Prostate gland (tissue), 2 donors: ENCODE measurements at regions not wholly inside any gene's neighbourhood (a gene's known extent, or its start where the extent isn't known, plus 50 kb on each side); places are given as distances from the start of the nearest gene placed in this dataset.

Experiments used
- CTCF ChIP-seq, 4 experiments: fragments of 200-600 bp in 2 of 4; fragments of 450-650 bp in 2 of 4; sonication (generic) in 2 of 4; IDR thresholded peaks; 1 replicate in 3 of 4; 2 replicates in 1 of 4; pipeline ENCODE4 v1.5.1; 2016 to 2019; ENCODE audit warnings: antibody characterized with exemption in 4 of 4, mild to moderate bottlenecking in 2 of 4, moderate library complexity in 2 of 4
- POLR2A ChIP-seq: fragments of 450-650 bp; IDR thresholded peaks from one replicate; pipeline ENCODE4 v1.6.1; 2016; ENCODE audit warnings: antibody characterized with exemption, mild to moderate bottlenecking
- POLR2AphosphoS5 ChIP-seq: sonication (generic); formaldehyde crosslinking; IDR thresholded peaks from one replicate; pipeline ENCODE4 v1.6.1; 2017; ENCODE audit warnings: antibody characterized with exemption

GRCh38 chr11:92890846-92891245 is 78.6 kb upstream of the MTNR1B start:
- no peak for TF ChIP-seq CTCF (IDR thresholded peaks at IDR 0.05)
- no peak for TF ChIP-seq POLR2A
- TF ChIP-seq POLR2AphosphoS5 = no peak
